MM.1S (cell line): ENCODE measurements at regions not wholly inside any gene's neighbourhood (a gene's known extent, or its start where the extent isn't known, plus 50 kb on each side); places are given as distances from the start of the nearest gene placed in this dataset.

Experiments used
- EZH2 ChIP-seq: fragments of 300-600 bp; sonication (generic); optimal IDR thresholded peaks from 2 replicates; pipeline ENCODE3; 2017; ENCODE audit warnings: low read depth, mild to moderate bottlenecking, antibody characterized with exemption, low read length, mixed read lengths
- EZH2phosphoT487 ChIP-seq: fragments of 300-600 bp; sonication (generic); IDR thresholded peaks from 2 replicates; pipeline ENCODE4 v1.6.1; 2018; ENCODE audit warnings: antibody characterized with exemption, low read length
- TF ChIP-seq, protein P1 (sequence below): fragments of 300-600 bp; sonication (generic); IDR thresholded peaks from 2 replicates; pipeline ENCODE4 v1.5.1; 2016; ENCODE audit warnings: antibody characterized with exemption, low read length, mixed read lengths

DNA sequence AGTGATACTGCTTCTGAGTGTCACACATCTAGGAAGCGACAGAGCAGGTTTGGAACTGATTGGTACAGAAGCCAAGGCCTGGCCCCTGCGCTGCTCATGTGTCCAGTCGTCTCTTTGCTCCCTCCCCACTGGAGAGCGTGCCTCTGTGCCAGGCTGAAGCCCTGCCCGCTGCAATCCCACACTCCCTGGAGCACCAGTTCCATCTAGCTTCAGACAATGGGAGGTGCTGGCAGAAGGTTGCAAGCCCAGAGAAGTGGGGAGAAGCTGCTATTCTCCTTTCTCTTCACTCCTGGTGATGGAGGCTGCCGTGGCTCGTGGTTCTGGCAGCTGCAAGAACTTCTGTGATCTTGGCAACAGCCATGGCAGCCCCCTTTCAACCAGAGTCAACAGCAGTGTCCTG is 250.9 kb downstream of the MATN1 start:
- TF ChIP-seq, protein P1, sequence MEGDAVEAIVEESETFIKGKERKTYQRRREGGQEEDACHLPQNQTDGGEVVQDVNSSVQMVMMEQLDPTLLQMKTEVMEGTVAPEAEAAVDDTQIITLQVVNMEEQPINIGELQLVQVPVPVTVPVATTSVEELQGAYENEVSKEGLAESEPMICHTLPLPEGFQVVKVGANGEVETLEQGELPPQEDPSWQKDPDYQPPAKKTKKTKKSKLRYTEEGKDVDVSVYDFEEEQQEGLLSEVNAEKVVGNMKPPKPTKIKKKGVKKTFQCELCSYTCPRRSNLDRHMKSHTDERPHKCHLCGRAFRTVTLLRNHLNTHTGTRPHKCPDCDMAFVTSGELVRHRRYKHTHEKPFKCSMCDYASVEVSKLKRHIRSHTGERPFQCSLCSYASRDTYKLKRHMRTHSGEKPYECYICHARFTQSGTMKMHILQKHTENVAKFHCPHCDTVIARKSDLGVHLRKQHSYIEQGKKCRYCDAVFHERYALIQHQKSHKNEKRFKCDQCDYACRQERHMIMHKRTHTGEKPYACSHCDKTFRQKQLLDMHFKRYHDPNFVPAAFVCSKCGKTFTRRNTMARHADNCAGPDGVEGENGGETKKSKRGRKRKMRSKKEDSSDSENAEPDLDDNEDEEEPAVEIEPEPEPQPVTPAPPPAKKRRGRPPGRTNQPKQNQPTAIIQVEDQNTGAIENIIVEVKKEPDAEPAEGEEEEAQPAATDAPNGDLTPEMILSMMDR = no peak
- TF ChIP-seq EZH2phosphoT487 (no peak), EZH2 (no peak)
